ENCODE measurements at regions not wholly inside any gene's neighbourhood (a gene's known extent, or its start where the extent isn't known, plus 50 kb on each side); places are given as distances from the start of the nearest gene placed in this dataset.

- Histone ChIP-seq H3K9me3 (ENCODE audit: insufficient read depth, low read length) (no peaks in the 10 kb centered on the region), H3K27ac (ENCODE audit: low read depth, low read length) (no peak overlapping the region), H3K9me2 (replicated peaks; ENCODE audit: insufficient read depth, low read length) (no peaks in the 10 kb centered on the region), H3K9ac (ENCODE audit: low read length) (no peak overlapping the region), H3K27me3 (ENCODE audit: low read length) (no peaks in the 10 kb centered on the region), H3K36me3 (ENCODE audit: low read length) (no peaks in the 10 kb centered on the region), H3K79me2 (ENCODE audit: insufficient read depth, low read length) (no peaks in the 10 kb centered on the region), H4K20me1 (ENCODE audit: low read depth, low read length) (no peaks in the 10 kb centered on the region), H3K4me2 (ENCODE audit: low read depth, low read length, poor library complexity, severe bottlenecking) (no peak overlapping the region), H3F3A (ENCODE audit: insufficient read depth) (no peaks in the 10 kb centered on the region), H3K4me3 (ENCODE audit: insufficient read depth, low read length, poor library complexity, severe bottlenecking) (no peak overlapping the region), H2AFZ (ENCODE audit: low read depth, low read length, severe bottlenecking) (no peak overlapping the region)
- TF ChIP-seq EZH2phosphoT487 (conservative IDR thresholded peaks at IDR 0.05; ENCODE audit: low read length) (no peak), CTCF (IDR thresholded peaks at IDR 0.05; ENCODE audit: insufficient read depth, low read length, poor library complexity, severe bottlenecking) (no peak)
Observed at GRCh38 chr2:57539761-57540160, 506.8 kb upstream of the VRK2 start.

- Histone ChIP-seq H3K36me3 (ENCODE audit: low read length) (no peaks in the 10 kb centered on the region), H3K27ac (ENCODE audit: low read depth, low read length) (no peak overlapping the region), H2AFZ (ENCODE audit: low read depth, low read length, severe bottlenecking) (no peak overlapping the region), H3K4me2 (ENCODE audit: low read depth, low read length, poor library complexity, severe bottlenecking) (no peak overlapping the region), H4K20me1 (ENCODE audit: low read depth, low read length) (no peaks in the 10 kb centered on the region), H3K9ac (ENCODE audit: low read length) (no peak overlapping the region), H3K27me3 (ENCODE audit: low read length) (no peaks in the 10 kb centered on the region), H3F3A (ENCODE audit: insufficient read depth) (no peaks in the 10 kb centered on the region), H3K9me3 (ENCODE audit: insufficient read depth, low read length) (no peaks in the 10 kb centered on the region), H3K79me2 (ENCODE audit: insufficient read depth, low read length) (no peaks in the 10 kb centered on the region), H3K4me3 (ENCODE audit: insufficient read depth, low read length, poor library complexity, severe bottlenecking) (no peak overlapping the region), H3K9me2 (replicated peaks; ENCODE audit: insufficient read depth, low read length) (no peaks in the 10 kb centered on the region)
- TF ChIP-seq EZH2phosphoT487 (conservative IDR thresholded peaks at IDR 0.05; ENCODE audit: low read length) = no peak
- no peak for TF ChIP-seq CTCF (IDR thresholded peaks at IDR 0.05; ENCODE audit: insufficient read depth, low read length, poor library complexity, severe bottlenecking)
Observed at GRCh38 chr2:57542081-57542480, 504.5 kb upstream of the VRK2 start.

GRCh38 chr2:57543211-57543610, 503.4 kb upstream of the VRK2 start:
- Histone ChIP-seq H3K9ac (ENCODE audit: low read length) (no peak overlapping the region), H3K9me2 (replicated peaks; ENCODE audit: insufficient read depth, low read length) (no peaks in the 10 kb centered on the region), H3K27me3 (ENCODE audit: low read length) (no peaks in the 10 kb centered on the region), H3K4me2 (ENCODE audit: low read depth, low read length, poor library complexity, severe bottlenecking) (no peak overlapping the region), H2AFZ (ENCODE audit: low read depth, low read length, severe bottlenecking) (no peak overlapping the region), H4K20me1 (ENCODE audit: low read depth, low read length) (no peaks in the 10 kb centered on the region), H3K4me3 (ENCODE audit: insufficient read depth, low read length, poor library complexity, severe bottlenecking) (no peak overlapping the region), H3K79me2 (ENCODE audit: insufficient read depth, low read length) (no peaks in the 10 kb centered on the region), H3F3A (ENCODE audit: insufficient read depth) (no peaks in the 10 kb centered on the region), H3K9me3 (ENCODE audit: insufficient read depth, low read length) (no peaks in the 10 kb centered on the region), H3K36me3 (ENCODE audit: low read length) (no peaks in the 10 kb centered on the region), H3K27ac (ENCODE audit: low read depth, low read length) (no peak overlapping the region)
- TF ChIP-seq CTCF (IDR thresholded peaks at IDR 0.05; ENCODE audit: insufficient read depth, low read length, poor library complexity, severe bottlenecking) (no peak), EZH2phosphoT487 (conservative IDR thresholded peaks at IDR 0.05; ENCODE audit: low read length) (no peak)

GRCh38 chr2:57544624-57545023, 502.0 kb upstream of the VRK2 start:
- H3K4me3 ChIP-seq (ENCODE audit: insufficient read depth, low read length, poor library complexity, severe bottlenecking) = no peak overlapping the region
- no peaks in the 10 kb centered on the region for H4K20me1 ChIP-seq (ENCODE audit: low read depth, low read length)
- no peak for TF ChIP-seq EZH2phosphoT487 (conservative IDR thresholded peaks at IDR 0.05; ENCODE audit: low read length)
- no peak for TF ChIP-seq CTCF (IDR thresholded peaks at IDR 0.05; ENCODE audit: insufficient read depth, low read length, poor library complexity, severe bottlenecking)

More at GRCh38 chr2:57544624-57545023, 502.0 kb upstream of the VRK2 start:
- no peaks in the 10 kb centered on the region for H3K27me3 ChIP-seq (ENCODE audit: low read length)
- no peak overlapping the region for H3K4me2 ChIP-seq (ENCODE audit: low read depth, low read length, poor library complexity, severe bottlenecking)
- no peaks in the 10 kb centered on the region for H3K9me2 ChIP-seq (replicated peaks; ENCODE audit: insufficient read depth, low read length)
- H3K9ac ChIP-seq (ENCODE audit: low read length) = no peak overlapping the region
- H3K27ac ChIP-seq (ENCODE audit: low read depth, low read length) = no peak overlapping the region
- no peaks in the 10 kb centered on the region for H3F3A ChIP-seq (ENCODE audit: insufficient read depth)
- no peaks in the 10 kb centered on the region for H3K36me3 ChIP-seq (ENCODE audit: low read length)
- no peaks in the 10 kb centered on the region for H3K9me3 ChIP-seq (ENCODE audit: insufficient read depth, low read length)
- no peak overlapping the region for H2AFZ ChIP-seq (ENCODE audit: low read depth, low read length, severe bottlenecking)
- no peaks in the 10 kb centered on the region for H3K79me2 ChIP-seq (ENCODE audit: insufficient read depth, low read length)

All from SU-DHL-6 (cell line).